Smooth muscle cell (in vitro differentiated cells): ENCODE measurements at regions not wholly inside any gene's neighbourhood (a gene's known extent, or its start where the extent isn't known, plus 50 kb on each side); places are given as distances from the start of the nearest gene placed in this dataset.
"Not testable (repeated sequence)": the region's sequence is repeated elsewhere in the genome, so short reads cannot be mapped to it uniquely, and the experiment has no call there.

Experiments used
- DNase-seq: peaks from one replicate; lab custom pipeline; 2025; ENCODE audit not compliant: unreplicated experiment; lab: John Stamatoyannopoulos, UW
- H2AFZ ChIP-seq: fragments of 200-600 bp; sonication (generic); 2 replicates; pipeline ENCODE4 v1.6.0; 2016; ENCODE audit warnings: antibody characterized with exemption, low read depth, mild to moderate bottlenecking
- H3F3A ChIP-seq: fragments of 200-600 bp; sonication (generic); 2 replicates; pipeline ENCODE4 v1.6.0; 2017; ENCODE audit warnings: antibody characterized with exemption, low read depth
- H3K27ac ChIP-seq: fragments of 200-600 bp; sonication (generic); 2 replicates; pipeline ENCODE4 v1.5.1; 2016; ENCODE audit warnings: low read depth, mild to moderate bottlenecking
- H3K27me3 ChIP-seq: fragments of 200-600 bp; sonication (generic); 2 replicates; pipeline ENCODE4 v1.6.1; 2016; ENCODE audit warnings: low read depth, mild to moderate bottlenecking
- H3K36me3 ChIP-seq: fragments of 200-600 bp; sonication (generic); 2 replicates; pipeline ENCODE4 v1.5.1; 2016; ENCODE audit warnings: low read depth
- H3K4me1 ChIP-seq: fragments of 200-600 bp; sonication (generic); 2 replicates; pipeline ENCODE4 v1.5.1; 2016; ENCODE audit warnings: low read depth
- H3K4me2 ChIP-seq: fragments of 200-600 bp; sonication (generic); 2 replicates; pipeline ENCODE4 v1.6.0; 2016; ENCODE audit warnings: mild to moderate bottlenecking
- H3K4me3 ChIP-seq: fragments of 200-600 bp; sonication (generic); 2 replicates; pipeline ENCODE4 v1.5.1; 2016; ENCODE audit warnings: mild to moderate bottlenecking
- H3K79me2 ChIP-seq: fragments of 200-600 bp; sonication (generic); 2 replicates; pipeline ENCODE4 v1.6.0; 2016; ENCODE audit warnings: low read depth, mild to moderate bottlenecking
- H3K9ac ChIP-seq: fragments of 200-600 bp; sonication (generic); 2 replicates; pipeline ENCODE4 v1.6.0; 2016; ENCODE audit warnings: low read depth
- H3K9me3 ChIP-seq: fragments of 200-600 bp; sonication (generic); replicated peaks from 2 replicates; pipeline ENCODE4 v1.5.1; 2016; ENCODE audit warnings: low read depth
- H4K20me1 ChIP-seq: fragments of 200-600 bp; sonication (generic); 2 replicates; pipeline ENCODE4 v1.6.0; 2016; ENCODE audit warnings: low read depth
- WGBS: methylation state at CpG from one replicate; pipeline ENCODE4 v1.1.7; 2016; ENCODE audit warnings: low lambda C conversion rate; 5-methylcytosine and 5-hydroxymethylcytosine counted together
- TF ChIP-seq, protein P1 (sequence below): fragments of 200-600 bp; sonication (generic); IDR thresholded peaks from 2 replicates; pipeline ENCODE4 v1.5.1; 2017; ENCODE audit warnings: borderline replicate concordance, mild to moderate bottlenecking, antibody characterized with exemption; ENCODE audit not compliant: insufficient read depth, poor library complexity, severe bottlenecking

DNA sequence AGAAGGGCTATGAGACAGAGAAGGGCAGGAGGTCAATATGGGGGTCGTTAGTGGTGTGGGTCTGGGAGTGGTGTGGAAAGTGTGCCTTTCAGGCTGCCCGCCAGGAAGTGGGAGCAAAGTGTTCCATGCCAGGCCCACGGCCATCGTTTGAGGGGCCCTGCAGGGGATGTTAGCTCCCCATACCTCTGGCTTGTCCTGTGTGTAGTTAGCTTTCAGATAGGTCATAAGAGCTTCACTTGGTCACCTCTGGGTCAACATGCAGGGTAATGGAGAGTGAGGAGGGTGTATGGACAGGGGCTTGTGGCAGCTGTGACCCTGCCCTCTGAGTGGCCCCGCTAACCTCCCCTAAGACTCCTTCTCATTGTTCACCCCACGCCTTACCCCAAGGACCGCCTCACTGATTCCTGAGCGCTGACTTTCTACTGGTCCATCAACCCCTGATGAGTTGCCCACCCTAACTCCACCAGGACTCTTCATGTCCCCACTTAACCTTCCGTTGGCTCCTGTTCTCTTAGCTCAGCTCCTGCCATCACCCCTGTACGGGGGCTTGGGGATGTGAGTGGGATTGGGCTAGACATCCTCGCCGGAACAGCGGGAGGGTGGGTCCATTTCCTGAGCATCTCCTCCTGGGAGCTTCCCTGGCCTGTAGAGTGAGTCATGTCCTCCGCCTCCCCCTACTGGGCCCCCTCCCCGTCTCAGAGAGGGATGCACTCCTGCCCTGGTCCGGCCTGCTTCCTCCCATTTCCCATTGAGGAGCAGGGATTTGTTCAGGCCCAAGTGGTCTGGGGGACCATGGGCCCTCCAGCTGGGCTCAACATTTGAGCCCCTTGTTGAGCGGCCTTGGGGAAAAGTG, 125.7 kb downstream of the FGF18 start:
- no peak overlapping the region for H3K27ac ChIP-seq
- no peak overlapping the region for H2AFZ ChIP-seq
- whole genome bisulfite sequencing = 89% methylated on average over 17 of the region's 17 CpGs
- H4K20me1 ChIP-seq = no peaks in the 10 kb centered on the region
- H3F3A ChIP-seq = no peaks in the 10 kb centered on the region
- H3K9ac ChIP-seq = no peak overlapping the region
- H3K4me2 ChIP-seq = no peak overlapping the region
- no peak for DNase-seq
- no peaks in the 10 kb centered on the region for H3K27me3 ChIP-seq
- TF ChIP-seq, protein P1, sequence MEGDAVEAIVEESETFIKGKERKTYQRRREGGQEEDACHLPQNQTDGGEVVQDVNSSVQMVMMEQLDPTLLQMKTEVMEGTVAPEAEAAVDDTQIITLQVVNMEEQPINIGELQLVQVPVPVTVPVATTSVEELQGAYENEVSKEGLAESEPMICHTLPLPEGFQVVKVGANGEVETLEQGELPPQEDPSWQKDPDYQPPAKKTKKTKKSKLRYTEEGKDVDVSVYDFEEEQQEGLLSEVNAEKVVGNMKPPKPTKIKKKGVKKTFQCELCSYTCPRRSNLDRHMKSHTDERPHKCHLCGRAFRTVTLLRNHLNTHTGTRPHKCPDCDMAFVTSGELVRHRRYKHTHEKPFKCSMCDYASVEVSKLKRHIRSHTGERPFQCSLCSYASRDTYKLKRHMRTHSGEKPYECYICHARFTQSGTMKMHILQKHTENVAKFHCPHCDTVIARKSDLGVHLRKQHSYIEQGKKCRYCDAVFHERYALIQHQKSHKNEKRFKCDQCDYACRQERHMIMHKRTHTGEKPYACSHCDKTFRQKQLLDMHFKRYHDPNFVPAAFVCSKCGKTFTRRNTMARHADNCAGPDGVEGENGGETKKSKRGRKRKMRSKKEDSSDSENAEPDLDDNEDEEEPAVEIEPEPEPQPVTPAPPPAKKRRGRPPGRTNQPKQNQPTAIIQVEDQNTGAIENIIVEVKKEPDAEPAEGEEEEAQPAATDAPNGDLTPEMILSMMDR = no peak
- no peaks in the 10 kb centered on the region for H3K9me3 ChIP-seq
- H3K79me2 ChIP-seq = no peaks in the 10 kb centered on the region
- H3K4me3 ChIP-seq = no peak overlapping the region
- H3K36me3 ChIP-seq = no peaks in the 10 kb centered on the region
- H3K4me1 ChIP-seq = no peaks in the 10 kb centered on the region

DNA sequence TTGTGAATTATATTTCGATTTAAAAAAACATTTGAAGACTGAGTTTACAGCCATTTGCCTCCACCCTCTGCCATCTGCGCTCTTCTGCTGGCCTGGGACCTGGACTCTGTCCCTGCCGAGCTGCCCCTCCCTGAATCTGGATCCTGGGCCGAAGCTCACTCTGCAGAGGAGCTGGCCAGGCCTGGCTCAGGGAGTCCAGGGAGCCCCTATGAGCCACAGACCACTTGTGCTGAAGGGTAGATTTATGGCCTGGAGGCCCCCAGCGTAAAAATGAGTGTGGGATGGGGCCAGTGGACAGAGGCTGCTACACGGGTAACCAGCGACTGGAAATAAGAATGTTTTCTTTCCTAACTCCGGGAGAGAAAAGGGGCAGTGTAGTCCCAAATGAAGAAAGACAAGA, 129.8 kb downstream of the FGF18 start:
- DNase-seq = no peak
- no peak overlapping the region for H2AFZ ChIP-seq
- no peaks in the 10 kb centered on the region for H3F3A ChIP-seq
- H4K20me1 ChIP-seq = no peaks in the 10 kb centered on the region
- no peaks in the 10 kb centered on the region for H3K27me3 ChIP-seq
- H3K9me3 ChIP-seq = no peaks in the 10 kb centered on the region
- TF ChIP-seq, protein P1 = no peak
- no peaks in the 10 kb centered on the region for H3K79me2 ChIP-seq
- no peak overlapping the region for H3K9ac ChIP-seq
- H3K27ac ChIP-seq = no peak overlapping the region
- 56% methylated on average over 8 of the region's 8 CpGs for WGBS
- no peaks in the 10 kb centered on the region for H3K4me1 ChIP-seq
- no peak overlapping the region for H3K4me3 ChIP-seq
- H3K36me3 ChIP-seq = no peaks in the 10 kb centered on the region
- no peak overlapping the region for H3K4me2 ChIP-seq

DNA sequence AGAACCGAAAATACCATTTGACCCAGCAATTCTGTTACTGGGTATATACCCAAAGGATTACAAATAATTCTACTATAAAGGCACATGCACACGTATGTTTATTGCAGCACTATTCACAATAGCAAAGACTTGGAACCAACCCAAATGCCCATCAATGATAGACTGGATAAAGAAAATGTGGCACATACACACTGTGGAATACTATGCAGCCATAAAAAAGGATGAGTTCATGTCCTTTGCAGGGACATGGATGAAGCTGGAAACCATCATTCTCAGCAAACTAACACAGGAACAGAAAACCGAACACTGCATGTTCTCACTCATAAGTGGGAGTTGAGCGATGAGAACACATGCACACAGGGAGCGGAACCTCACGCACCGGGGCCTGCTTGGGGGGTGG, 134.4 kb downstream of the FGF18 start:
- not testable (repeated sequence) for H4K20me1 ChIP-seq, H3K4me2 ChIP-seq, H3K27ac ChIP-seq, H3K9ac ChIP-seq, H2AFZ ChIP-seq, H3K79me2 ChIP-seq, H3K4me3 ChIP-seq, H3F3A ChIP-seq, DNase-seq, H3K9me3 ChIP-seq, H3K4me1 ChIP-seq, H3K36me3 ChIP-seq
- peaks cover 21% of the 10 kb centered on the region for H3K27me3 ChIP-seq
- 95% methylated on average over 7 of the region's 7 CpGs for WGBS

DNA sequence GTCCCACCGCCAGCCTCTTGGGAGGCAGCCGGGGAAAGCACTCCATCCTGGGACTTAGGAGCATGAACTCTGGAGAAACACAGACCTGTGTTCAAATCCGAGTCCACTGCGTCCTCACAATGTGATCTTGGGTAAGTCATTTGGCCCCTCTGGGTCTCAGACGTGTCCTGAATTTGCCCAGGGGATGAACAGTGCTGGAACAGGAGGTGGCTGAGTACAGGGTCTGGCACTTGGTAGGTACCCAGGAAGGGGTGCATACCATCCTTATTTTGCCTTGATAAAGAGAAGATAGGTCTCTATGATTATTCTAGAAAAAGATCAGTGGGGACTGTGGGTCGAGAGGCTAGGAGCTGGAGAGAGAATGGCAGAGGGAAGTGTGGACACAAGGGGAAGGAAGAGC, 135.7 kb downstream of the FGF18 start:
- Histone ChIP-seq H3K79me2 (no peaks in the 10 kb centered on the region), H3K9me3 (no peaks in the 10 kb centered on the region), H2AFZ (no peak overlapping the region), H3K36me3 (no peaks in the 10 kb centered on the region), H3K4me3 (no peak overlapping the region), H3K4me2 (no peak overlapping the region), H4K20me1 (no peaks in the 10 kb centered on the region), H3K27ac (no peak overlapping the region), H3K4me1 (no peaks in the 10 kb centered on the region), H3K9ac (no peak overlapping the region), H3K27me3 (peaks cover 21% of the 10 kb centered on the region), H3F3A (no peaks in the 10 kb centered on the region)
- DNase-seq = no peak
- TF ChIP-seq, protein P1 = no peak
- 84% methylated on average over 6 of the region's 6 CpGs for WGBS
